ENCODE measurements at regions not wholly inside any gene's neighbourhood (a gene's known extent, or its start where the extent isn't known, plus 50 kb on each side); places are given as distances from the start of the nearest gene placed in this dataset.

GRCh38 chr12:115521771-115522409 is 755.6 kb downstream of the MED13L start:
- Histone ChIP-seq H3K4me3 (no peak overlapping the region), H3K4me1 (no peaks in the 10 kb centered on the region), H3K27ac (no peak overlapping the region), H3K27me3 (no peaks in the 10 kb centered on the region), H3K9me3 (no peaks in the 10 kb centered on the region), H3K36me3 (replicated peaks in 1 of 2; ENCODE audit: insufficient read depth in 1 of 2, low read depth in 2 of 2) (no peaks in the 10 kb centered on the region)
- TF ChIP-seq CTCF (IDR thresholded peaks at IDR 0.05) (no peak), POLR2A (IDR thresholded peaks at IDR 0.05) (no peak)
- WGBS, 2 donors: 40 to 52% methylated on average over 8 of the region's 8 CpGs
- no peak for DNase-seq
- ATAC-seq: no peak
- intact Hi-C loops (cut with DNase I): no loop called here

- ATAC-seq (no peak), DNase-seq (no peak)
- Histone ChIP-seq H3K27me3 (no peaks in the 10 kb centered on the region), H3K27ac (no peak overlapping the region), H3K4me1 (no peaks in the 10 kb centered on the region), H3K9me3 (no peaks in the 10 kb centered on the region), H3K36me3 (replicated peaks in 1 of 2; ENCODE audit: insufficient read depth in 1 of 2, low read depth in 2 of 2) (no peaks in the 10 kb centered on the region), H3K4me3 (no peak overlapping the region)
- TF ChIP-seq POLR2A (IDR thresholded peaks at IDR 0.05): no peak
- TF ChIP-seq CTCF (IDR thresholded peaks at IDR 0.05): no peak
- WGBS, 2 donors: 63 to 66% methylated on average over 2 of the region's 2 CpGs
- intact Hi-C loops (cut with DNase I): no loop called here
Measured at GRCh38 chr12:115519887-115520286, 757.6 kb downstream of the MED13L start.

- no peaks in the 10 kb centered on the region for H3K36me3 ChIP-seq (replicated peaks in 1 of 2; ENCODE audit: insufficient read depth in 1 of 2, low read depth in 2 of 2)
- DNase-seq (no peak), ATAC-seq (no peak)
- intact Hi-C loops (cut with DNase I): no loop called here
- no peak overlapping the region for H3K27ac ChIP-seq
- TF ChIP-seq CTCF (IDR thresholded peaks at IDR 0.05) (no peak), POLR2A (IDR thresholded peaks at IDR 0.05) (no peak)
- no peak overlapping the region for H3K4me3 ChIP-seq
- whole genome bisulfite sequencing, 2 donors: 35 to 53% methylated on average over 1 of the region's 1 CpG
- no peaks in the 10 kb centered on the region for H3K27me3 ChIP-seq
- no peaks in the 10 kb centered on the region for H3K9me3 ChIP-seq
- H3K4me1 ChIP-seq: no peaks in the 10 kb centered on the region
Measured at GRCh38 chr12:115519359-115519758, 758.1 kb downstream of the MED13L start.

GRCh38 chr12:115517913-115518312 is 759.6 kb downstream of the MED13L start:
- no peak for ATAC-seq
- Histone ChIP-seq H3K27me3 (no peaks in the 10 kb centered on the region), H3K27ac (no peak overlapping the region), H3K4me1 (no peaks in the 10 kb centered on the region), H3K9me3 (peaks cover 0 to under 1% (median 0%) of the 10 kb centered on the region in 3 donors), H3K4me3 (no peak overlapping the region), H3K36me3 (replicated peaks in 1 of 2; ENCODE audit: insufficient read depth in 1 of 2, low read depth in 2 of 2) (no peaks in the 10 kb centered on the region)
- intact Hi-C loops (cut with DNase I): no loop called here
- no peak for DNase-seq
- 85 to 88% methylated on average over 4 of the region's 4 CpGs for WGBS, 2 donors
- TF ChIP-seq POLR2A (IDR thresholded peaks at IDR 0.05): no peak
- TF ChIP-seq CTCF (IDR thresholded peaks at IDR 0.05): no peak

- Histone ChIP-seq H3K4me3 (no peak overlapping the region), H3K4me1 (no peaks in the 10 kb centered on the region), H3K27ac (no peak overlapping the region), H3K36me3 (replicated peaks in 1 of 2; ENCODE audit: insufficient read depth in 1 of 2, low read depth in 2 of 2) (no peaks in the 10 kb centered on the region), H3K27me3 (no peaks in the 10 kb centered on the region), H3K9me3 (peaks cover 0 to 6% (median 0%) of the 10 kb centered on the region in 3 donors)
- intact Hi-C loops (cut with DNase I): no loop called here
- DNase-seq (no peak), ATAC-seq (no peak)
- no peak for TF ChIP-seq CTCF (IDR thresholded peaks at IDR 0.05)
- no peak for TF ChIP-seq POLR2A (IDR thresholded peaks at IDR 0.05)
Measured at GRCh38 chr12:115511986-115512711, 765.3 kb downstream of the MED13L start.
